Neural progenitor cell (in vitro differentiated cells): ENCODE measurements at regions not wholly inside any gene's neighbourhood (a gene's known extent, or its start where the extent isn't known, plus 50 kb on each side); places are given as distances from the start of the nearest gene placed in this dataset.

Source experiments
- DNase-seq: peaks from one replicate; pipeline ENCODE4 v3.0.0-alpha.2; 2016; ENCODE audit warnings: low spot score
- H2AFZ ChIP-seq: fragments of 200-600 bp; sonication (generic); replicated peaks from 2 replicates; pipeline ENCODE4 v1.6.1; 2016; ENCODE audit warnings: antibody characterized with exemption
- H3F3A ChIP-seq: fragments of 200-600 bp; sonication (generic); 2 replicates; pipeline ENCODE4 v1.6.1; 2016; ENCODE audit warnings: antibody characterized with exemption, low read depth
- H3K27ac ChIP-seq: fragments of 200-600 bp; sonication (generic); 2 replicates; pipeline ENCODE4 v1.5.1; 2016; ENCODE audit warnings: mild to moderate bottlenecking
- H3K27me3 ChIP-seq: fragments of 200-600 bp; sonication (generic); 2 replicates; pipeline ENCODE4 v1.6.1; 2016; ENCODE audit warnings: mild to moderate bottlenecking, moderate library complexity
- H3K36me3 ChIP-seq: fragments of 200-600 bp; sonication (generic); 2 replicates; pipeline ENCODE4 v1.5.1; 2016
- H3K4me1 ChIP-seq: fragments of 200-600 bp; sonication (generic); 2 replicates; pipeline ENCODE4 v1.6.1; 2016; ENCODE audit warnings: mixed run types
- H3K4me2 ChIP-seq: fragments of 200-600 bp; sonication (generic); 2 replicates; pipeline ENCODE4 v1.6.1; 2016
- H3K4me3 ChIP-seq: fragments of 200-600 bp; sonication (generic); 2 replicates; pipeline ENCODE4 v1.5.1; 2016
- H3K79me2 ChIP-seq: fragments of 200-600 bp; sonication (generic); 2 replicates; pipeline ENCODE4 v1.6.1; 2016; ENCODE audit warnings: low read depth
- H3K9ac ChIP-seq: fragments of 200-600 bp; sonication (generic); 2 replicates; pipeline ENCODE4 v1.6.1; 2016
- H3K9me3 ChIP-seq: fragments of 200-600 bp; sonication (generic); 2 replicates; pipeline ENCODE4 v1.5.1; 2016; ENCODE audit warnings: low read depth
- H4K20me1 ChIP-seq: fragments of 200-600 bp; sonication (generic); 2 replicates; pipeline ENCODE4 v1.6.1; 2016; ENCODE audit warnings: low read depth
- H3K27ac Mint-ChIP-seq: 3 replicates; pipeline ENCODE4 v1.8.0; 2021; ENCODE audit warnings: mixed read lengths
- H3K27me3 Mint-ChIP-seq: 2 replicates; pipeline ENCODE4 v1.8.0; 2022; ENCODE audit warnings: low read depth, mild to moderate bottlenecking, inconsistent platforms, moderate library complexity, mixed read lengths; ENCODE audit not compliant: insufficient read depth
- H3K36me3 Mint-ChIP-seq: 3 replicates; pipeline ENCODE4 v1.8.0; 2021; ENCODE audit warnings: mixed read lengths
- H3K4me1 Mint-ChIP-seq: 3 replicates; pipeline ENCODE4 v1.8.0; 2021; ENCODE audit warnings: mixed read lengths
- H3K4me3 Mint-ChIP-seq: 3 replicates; pipeline ENCODE4 v1.8.0; 2021; ENCODE audit warnings: mild to moderate bottlenecking, moderate library complexity, mixed read lengths
- H3K9me3 Mint-ChIP-seq: 3 replicates; pipeline ENCODE4 v1.8.0; 2020; ENCODE audit warnings: mixed read lengths
- EZH2 ChIP-seq: fragments of 200-600 bp; sonication (generic); IDR thresholded peaks from 2 replicates; pipeline ENCODE4 v1.6.1; 2017; ENCODE audit warnings: antibody characterized with exemption, mild to moderate bottlenecking, moderate library complexity
- EZH2phosphoT487 ChIP-seq: fragments of 200-600 bp; sonication (generic); IDR thresholded peaks from 2 replicates; pipeline ENCODE4 v1.6.1; 2017; ENCODE audit warnings: antibody characterized with exemption
- TF ChIP-seq, protein P1 (sequence below): fragments of 200-600 bp; sonication (generic); IDR thresholded peaks from 2 replicates; pipeline ENCODE4 v1.5.1; 2017; ENCODE audit warnings: antibody characterized with exemption, mild to moderate bottlenecking

DNA sequence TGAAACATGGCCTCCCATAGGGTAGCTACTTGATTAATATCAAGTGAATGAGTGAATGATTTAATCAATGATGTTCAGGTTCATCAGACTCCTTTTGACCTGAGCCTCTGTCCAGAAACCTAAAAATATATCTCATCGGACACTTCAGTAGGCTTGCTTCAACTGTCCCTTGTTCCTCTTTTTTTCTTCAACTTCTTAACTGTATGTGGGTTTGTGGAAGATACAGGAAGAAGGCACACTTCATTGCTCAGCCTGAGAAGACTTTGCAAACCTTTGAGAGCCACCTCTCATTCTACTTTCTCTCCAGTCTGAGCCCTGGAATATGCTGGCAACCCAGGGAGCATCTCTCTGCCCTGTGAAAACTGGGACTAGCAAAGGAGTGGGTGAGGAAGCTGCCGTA is 557.0 kb downstream of the FGF9 start:
- Histone ChIP-seq H3K9me3 (no peaks in the 10 kb centered on the region), H3F3A (no peaks in the 10 kb centered on the region), H3K36me3 (no peaks in the 10 kb centered on the region), H3K9ac (no peak overlapping the region), H3K79me2 (no peaks in the 10 kb centered on the region), H3K27me3 (peaks cover under 1% of the 10 kb centered on the region), H3K27ac (no peak overlapping the region), H2AFZ (no peak overlapping the region), H3K4me2 (no peak overlapping the region), H4K20me1 (no peaks in the 10 kb centered on the region), H3K4me1 (peaks cover 11% of the 10 kb centered on the region), H3K4me3 (no peak overlapping the region)
- TF ChIP-seq, protein P1, sequence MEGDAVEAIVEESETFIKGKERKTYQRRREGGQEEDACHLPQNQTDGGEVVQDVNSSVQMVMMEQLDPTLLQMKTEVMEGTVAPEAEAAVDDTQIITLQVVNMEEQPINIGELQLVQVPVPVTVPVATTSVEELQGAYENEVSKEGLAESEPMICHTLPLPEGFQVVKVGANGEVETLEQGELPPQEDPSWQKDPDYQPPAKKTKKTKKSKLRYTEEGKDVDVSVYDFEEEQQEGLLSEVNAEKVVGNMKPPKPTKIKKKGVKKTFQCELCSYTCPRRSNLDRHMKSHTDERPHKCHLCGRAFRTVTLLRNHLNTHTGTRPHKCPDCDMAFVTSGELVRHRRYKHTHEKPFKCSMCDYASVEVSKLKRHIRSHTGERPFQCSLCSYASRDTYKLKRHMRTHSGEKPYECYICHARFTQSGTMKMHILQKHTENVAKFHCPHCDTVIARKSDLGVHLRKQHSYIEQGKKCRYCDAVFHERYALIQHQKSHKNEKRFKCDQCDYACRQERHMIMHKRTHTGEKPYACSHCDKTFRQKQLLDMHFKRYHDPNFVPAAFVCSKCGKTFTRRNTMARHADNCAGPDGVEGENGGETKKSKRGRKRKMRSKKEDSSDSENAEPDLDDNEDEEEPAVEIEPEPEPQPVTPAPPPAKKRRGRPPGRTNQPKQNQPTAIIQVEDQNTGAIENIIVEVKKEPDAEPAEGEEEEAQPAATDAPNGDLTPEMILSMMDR, result no peak
- TF ChIP-seq EZH2phosphoT487 (no peak), EZH2 (no peak)
- Mint-ChIP-seq H3K4me1 (peaks cover 3% of the 10 kb centered on the region), H3K9me3 (no peaks in the 10 kb centered on the region), H3K4me3 (no peak overlapping the region), H3K36me3 (no peaks in the 10 kb centered on the region), H3K27me3 (peaks cover 10% of the 10 kb centered on the region), H3K27ac (no peak overlapping the region)
- no peak for DNase-seq

DNA sequence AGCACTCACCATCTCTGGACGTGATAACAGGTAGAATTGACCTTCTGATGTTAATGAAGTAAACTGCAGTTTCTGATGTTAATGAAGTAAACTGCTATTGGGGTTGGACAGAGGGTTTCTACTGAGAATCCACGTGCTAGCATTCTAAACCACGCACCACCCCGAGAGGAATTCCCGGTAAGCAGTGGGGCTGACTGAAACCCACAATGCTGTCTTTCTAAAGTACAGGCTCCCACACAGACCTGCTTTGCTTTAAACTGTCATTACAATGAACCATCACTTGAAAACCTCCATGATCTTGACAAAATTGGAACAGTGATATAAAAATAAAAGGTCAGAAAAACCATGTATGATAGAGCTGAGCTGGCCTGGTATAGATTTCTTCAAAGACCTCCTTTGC is 559.0 kb downstream of the FGF9 start:
- Histone ChIP-seq H2AFZ (no peak overlapping the region), H3K9ac (no peak overlapping the region), H3K9me3 (no peaks in the 10 kb centered on the region), H3K4me1 (peaks cover 9% of the 10 kb centered on the region), H3K27ac (no peak overlapping the region), H3K4me2 (no peak overlapping the region), H3K79me2 (no peaks in the 10 kb centered on the region), H3F3A (peaks cover under 1% of the 10 kb centered on the region), H3K36me3 (no peaks in the 10 kb centered on the region), H3K27me3 (no peaks in the 10 kb centered on the region), H4K20me1 (no peaks in the 10 kb centered on the region), H3K4me3 (no peak overlapping the region)
- DNase-seq, result no peak
- TF ChIP-seq EZH2phosphoT487, result no peak
- TF ChIP-seq, protein P1, result no peak
- no peak for TF ChIP-seq EZH2
- H3K9me3 Mint-ChIP-seq, result no peaks in the 10 kb centered on the region
- H3K4me3 Mint-ChIP-seq, result no peak overlapping the region
- peaks cover 3% of the 10 kb centered on the region for H3K4me1 Mint-ChIP-seq
- H3K27me3 Mint-ChIP-seq, result peaks cover 6% of the 10 kb centered on the region
- H3K27ac Mint-ChIP-seq, result no peak overlapping the region
- no peaks in the 10 kb centered on the region for H3K36me3 Mint-ChIP-seq

DNA sequence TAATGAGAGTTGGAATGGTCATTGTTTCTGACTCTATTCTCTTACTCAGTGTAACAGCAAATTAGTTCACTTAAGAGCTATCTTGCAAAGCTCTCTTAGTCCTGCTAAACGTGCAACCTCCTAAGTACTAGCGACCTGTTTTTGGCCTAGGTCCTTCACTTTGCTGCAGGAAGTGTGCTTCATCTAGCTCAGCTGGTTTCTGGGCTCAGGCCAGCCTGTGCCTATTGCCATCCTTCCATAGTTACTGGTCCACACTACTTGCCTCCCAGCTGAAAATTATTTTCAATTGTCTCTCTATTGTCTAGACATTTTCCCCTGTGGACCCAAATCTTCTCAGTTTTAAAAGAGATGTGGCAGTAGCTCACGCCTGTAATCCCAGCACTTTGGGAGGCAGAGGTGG is 561.3 kb downstream of the FGF9 start:
- Mint-ChIP-seq H3K4me1 (peaks cover 11% of the 10 kb centered on the region), H3K9me3 (no peaks in the 10 kb centered on the region), H3K27me3 (peaks cover 4% of the 10 kb centered on the region), H3K4me3 (no peak overlapping the region), H3K27ac (no peak overlapping the region), H3K36me3 (no peaks in the 10 kb centered on the region)
- Histone ChIP-seq H3K4me1 (peaks cover 25% of the 10 kb centered on the region), H3F3A (peaks cover 10% of the 10 kb centered on the region), H2AFZ (no peak overlapping the region), H3K79me2 (no peaks in the 10 kb centered on the region), H3K9ac (no peak overlapping the region), H3K4me2 (no peak overlapping the region), H3K4me3 (no peak overlapping the region), H3K9me3 (no peaks in the 10 kb centered on the region), H3K27ac (no peak overlapping the region), H3K36me3 (no peaks in the 10 kb centered on the region), H3K27me3 (no peaks in the 10 kb centered on the region), H4K20me1 (no peaks in the 10 kb centered on the region)
- no peak for DNase-seq
- TF ChIP-seq EZH2phosphoT487 (no peak), EZH2 (no peak)
- TF ChIP-seq, protein P1, result no peak
